Thyroid gland (tissue), 4 donors: ENCODE measurements at regions not wholly inside any gene's neighbourhood (a gene's known extent, or its start where the extent isn't known, plus 50 kb on each side); places are given as distances from the start of the nearest gene placed in this dataset.

Source experiments
- POLR2A ChIP-seq, 2 donors: fragments of 450-650 bp; IDR thresholded peaks; one replicate each; pipeline ENCODE4 v1.6.1; 2017; ENCODE audit warnings: antibody characterized with exemption in 2 of 2, mild to moderate bottlenecking in 2 of 2, moderate library complexity in 1 of 2
- TF ChIP-seq, protein P1 (sequence below), 6 experiments: fragments of 200-600 bp in 3 of 6; fragments of 450-650 bp in 3 of 6; sonication (generic) in 3 of 6; IDR thresholded peaks; one replicate each; pipeline ENCODE4 v1.5.1; 2016 to 2019; ENCODE audit warnings: antibody characterized with exemption in 6 of 6, mild to moderate bottlenecking in 2 of 6, inconsistent platforms in 1 of 6, moderate library complexity in 1 of 6

DNA sequence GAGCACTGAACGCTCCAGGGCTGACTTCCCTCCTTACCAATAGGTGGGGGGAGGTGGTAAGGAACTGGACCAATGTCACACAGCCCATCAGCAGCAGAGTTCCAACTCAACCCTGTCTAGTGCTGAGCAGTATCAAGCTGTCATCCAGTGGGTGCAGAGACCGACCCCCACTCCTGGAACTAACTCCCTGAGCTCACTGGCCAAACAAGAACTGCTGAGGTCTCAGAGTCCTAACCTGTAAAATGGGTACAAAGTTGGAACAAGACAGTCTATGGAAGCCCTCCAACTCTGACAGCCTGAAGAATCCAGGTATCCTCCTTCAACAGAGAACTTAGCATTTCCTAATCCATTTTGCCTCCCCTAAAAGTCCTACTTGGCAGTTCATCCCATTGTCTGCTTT lies 91.1 kb upstream of the CLMN start:
- TF ChIP-seq, protein P1, sequence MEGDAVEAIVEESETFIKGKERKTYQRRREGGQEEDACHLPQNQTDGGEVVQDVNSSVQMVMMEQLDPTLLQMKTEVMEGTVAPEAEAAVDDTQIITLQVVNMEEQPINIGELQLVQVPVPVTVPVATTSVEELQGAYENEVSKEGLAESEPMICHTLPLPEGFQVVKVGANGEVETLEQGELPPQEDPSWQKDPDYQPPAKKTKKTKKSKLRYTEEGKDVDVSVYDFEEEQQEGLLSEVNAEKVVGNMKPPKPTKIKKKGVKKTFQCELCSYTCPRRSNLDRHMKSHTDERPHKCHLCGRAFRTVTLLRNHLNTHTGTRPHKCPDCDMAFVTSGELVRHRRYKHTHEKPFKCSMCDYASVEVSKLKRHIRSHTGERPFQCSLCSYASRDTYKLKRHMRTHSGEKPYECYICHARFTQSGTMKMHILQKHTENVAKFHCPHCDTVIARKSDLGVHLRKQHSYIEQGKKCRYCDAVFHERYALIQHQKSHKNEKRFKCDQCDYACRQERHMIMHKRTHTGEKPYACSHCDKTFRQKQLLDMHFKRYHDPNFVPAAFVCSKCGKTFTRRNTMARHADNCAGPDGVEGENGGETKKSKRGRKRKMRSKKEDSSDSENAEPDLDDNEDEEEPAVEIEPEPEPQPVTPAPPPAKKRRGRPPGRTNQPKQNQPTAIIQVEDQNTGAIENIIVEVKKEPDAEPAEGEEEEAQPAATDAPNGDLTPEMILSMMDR (IDR thresholded peaks at IDR 0.05), result no peak
- TF ChIP-seq POLR2A (IDR thresholded peaks at IDR 0.05), result no peak
